Mesothelial cell of epicardium (in vitro differentiated cells): ENCODE measurements at regions not wholly inside any gene's neighbourhood (a gene's known extent, or its start where the extent isn't known, plus 50 kb on each side); places are given as distances from the start of the nearest gene placed in this dataset.

Experiments
- DNase-seq, 2 experiments: peaks; one replicate each; pipeline ENCODE4 v3.0.0; 2021; ENCODE audit warnings: low spot score in 2 of 2; ENCODE audit not compliant: unreplicated experiment in 2 of 2
- H3K27ac Mint-ChIP-seq: 2 replicates; pipeline ENCODE4 v1.8.0; 2021; ENCODE audit warnings: mixed read lengths
- H3K27me3 Mint-ChIP-seq: 2 replicates; pipeline ENCODE4 v1.8.0; 2021; ENCODE audit warnings: low read depth, mixed read lengths
- H3K36me3 Mint-ChIP-seq: 2 replicates; pipeline ENCODE4 v1.8.0; 2021; ENCODE audit warnings: mixed read lengths
- H3K4me1 Mint-ChIP-seq: 2 replicates; pipeline ENCODE4 v1.8.0; 2021; ENCODE audit warnings: mixed read lengths
- H3K4me3 Mint-ChIP-seq: 2 replicates; pipeline ENCODE4 v1.8.0; 2021; ENCODE audit warnings: mild to moderate bottlenecking, moderate library complexity, mixed read lengths
- H3K9me3 Mint-ChIP-seq: 2 replicates; pipeline ENCODE4 v1.8.0; 2021; ENCODE audit warnings: mixed read lengths
- TF ChIP-seq, protein P1 (sequence below): fragments of 200-600 bp; sonication (generic); IDR thresholded peaks from one replicate; pipeline ENCODE4 v1.5.0; 2021; ENCODE audit warnings: antibody characterized with exemption; ENCODE audit not compliant: unreplicated experiment

DNA sequence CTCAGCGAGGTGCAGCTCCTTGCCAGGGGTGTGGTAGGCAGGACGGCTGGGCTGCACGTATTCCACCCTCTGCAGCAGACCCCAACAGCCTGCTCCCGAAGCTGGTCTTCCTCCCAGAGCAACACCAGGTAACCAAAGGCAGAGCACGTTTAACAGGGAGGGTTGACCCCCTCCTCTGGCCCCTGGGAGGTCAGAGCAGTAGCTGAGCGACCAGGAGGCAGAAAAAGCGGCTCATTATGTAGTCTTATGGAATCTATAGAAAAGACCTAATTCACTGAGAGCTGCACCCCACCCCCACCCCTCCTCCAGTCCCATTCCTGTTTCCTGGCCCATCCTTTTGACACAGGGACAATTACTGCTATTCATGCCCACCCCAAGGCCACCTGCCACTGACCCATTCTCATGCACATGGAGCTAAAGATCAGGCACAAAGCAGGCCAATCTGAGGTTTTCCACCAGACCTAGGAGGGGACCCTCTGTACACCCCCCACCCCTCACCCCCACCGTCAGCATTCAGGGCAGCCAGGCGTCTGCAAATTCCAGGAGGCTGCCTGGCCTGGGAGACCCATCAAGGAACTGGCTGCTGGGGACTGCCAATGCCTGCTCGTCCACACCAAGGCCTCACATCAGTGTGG lies 60.9 kb upstream of the FZD7 start:
- TF ChIP-seq, protein P1, sequence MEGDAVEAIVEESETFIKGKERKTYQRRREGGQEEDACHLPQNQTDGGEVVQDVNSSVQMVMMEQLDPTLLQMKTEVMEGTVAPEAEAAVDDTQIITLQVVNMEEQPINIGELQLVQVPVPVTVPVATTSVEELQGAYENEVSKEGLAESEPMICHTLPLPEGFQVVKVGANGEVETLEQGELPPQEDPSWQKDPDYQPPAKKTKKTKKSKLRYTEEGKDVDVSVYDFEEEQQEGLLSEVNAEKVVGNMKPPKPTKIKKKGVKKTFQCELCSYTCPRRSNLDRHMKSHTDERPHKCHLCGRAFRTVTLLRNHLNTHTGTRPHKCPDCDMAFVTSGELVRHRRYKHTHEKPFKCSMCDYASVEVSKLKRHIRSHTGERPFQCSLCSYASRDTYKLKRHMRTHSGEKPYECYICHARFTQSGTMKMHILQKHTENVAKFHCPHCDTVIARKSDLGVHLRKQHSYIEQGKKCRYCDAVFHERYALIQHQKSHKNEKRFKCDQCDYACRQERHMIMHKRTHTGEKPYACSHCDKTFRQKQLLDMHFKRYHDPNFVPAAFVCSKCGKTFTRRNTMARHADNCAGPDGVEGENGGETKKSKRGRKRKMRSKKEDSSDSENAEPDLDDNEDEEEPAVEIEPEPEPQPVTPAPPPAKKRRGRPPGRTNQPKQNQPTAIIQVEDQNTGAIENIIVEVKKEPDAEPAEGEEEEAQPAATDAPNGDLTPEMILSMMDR: no peak
- DNase-seq: no peak
- Mint-ChIP-seq H3K4me1 (peaks cover 41% of the 10 kb centered on the region), H3K4me3 (no peak overlapping the region), H3K27me3 (no peaks in the 10 kb centered on the region), H3K9me3 (no peaks in the 10 kb centered on the region), H3K36me3 (no peaks in the 10 kb centered on the region), H3K27ac (no peak overlapping the region)

DNA sequence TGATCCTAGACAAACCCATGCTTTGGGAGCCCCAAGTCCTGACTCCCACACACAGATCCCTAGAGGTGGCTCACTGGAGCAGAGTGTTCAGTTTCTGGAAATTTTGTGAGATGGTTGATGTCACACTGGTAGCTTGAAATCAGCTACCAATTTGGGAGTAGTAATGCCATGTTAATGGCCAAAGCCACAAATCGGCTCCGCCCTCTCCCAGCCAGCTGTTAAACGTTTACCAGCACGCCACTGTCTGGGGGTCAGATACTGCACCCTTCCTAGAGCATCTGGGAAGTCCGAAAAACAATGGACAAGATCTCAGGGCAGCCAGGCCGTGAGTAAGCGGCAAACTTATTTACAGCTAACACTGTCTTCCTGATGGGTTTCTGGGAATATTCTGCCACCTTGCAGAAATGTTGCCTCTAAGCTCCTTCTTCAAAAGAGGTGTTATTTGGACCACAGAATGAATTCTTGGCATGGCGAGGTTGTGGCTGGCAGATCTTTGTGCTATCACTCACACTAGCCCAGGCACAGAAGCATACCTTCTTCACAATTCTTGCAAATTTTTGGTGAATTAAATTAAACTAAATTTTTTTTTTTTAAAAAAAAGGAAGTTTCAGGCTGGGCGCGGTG lies 60.2 kb upstream of the FZD7 start:
- H3K27me3 Mint-ChIP-seq: no peaks in the 10 kb centered on the region
- peaks cover 46% of the 10 kb centered on the region for H3K4me1 Mint-ChIP-seq
- no peak overlapping the region for H3K27ac Mint-ChIP-seq
- DNase-seq: no peak
- TF ChIP-seq, protein P1: no peak
- H3K9me3 Mint-ChIP-seq: no peaks in the 10 kb centered on the region
- H3K4me3 Mint-ChIP-seq: no peak overlapping the region
- no peaks in the 10 kb centered on the region for H3K36me3 Mint-ChIP-seq

DNA sequence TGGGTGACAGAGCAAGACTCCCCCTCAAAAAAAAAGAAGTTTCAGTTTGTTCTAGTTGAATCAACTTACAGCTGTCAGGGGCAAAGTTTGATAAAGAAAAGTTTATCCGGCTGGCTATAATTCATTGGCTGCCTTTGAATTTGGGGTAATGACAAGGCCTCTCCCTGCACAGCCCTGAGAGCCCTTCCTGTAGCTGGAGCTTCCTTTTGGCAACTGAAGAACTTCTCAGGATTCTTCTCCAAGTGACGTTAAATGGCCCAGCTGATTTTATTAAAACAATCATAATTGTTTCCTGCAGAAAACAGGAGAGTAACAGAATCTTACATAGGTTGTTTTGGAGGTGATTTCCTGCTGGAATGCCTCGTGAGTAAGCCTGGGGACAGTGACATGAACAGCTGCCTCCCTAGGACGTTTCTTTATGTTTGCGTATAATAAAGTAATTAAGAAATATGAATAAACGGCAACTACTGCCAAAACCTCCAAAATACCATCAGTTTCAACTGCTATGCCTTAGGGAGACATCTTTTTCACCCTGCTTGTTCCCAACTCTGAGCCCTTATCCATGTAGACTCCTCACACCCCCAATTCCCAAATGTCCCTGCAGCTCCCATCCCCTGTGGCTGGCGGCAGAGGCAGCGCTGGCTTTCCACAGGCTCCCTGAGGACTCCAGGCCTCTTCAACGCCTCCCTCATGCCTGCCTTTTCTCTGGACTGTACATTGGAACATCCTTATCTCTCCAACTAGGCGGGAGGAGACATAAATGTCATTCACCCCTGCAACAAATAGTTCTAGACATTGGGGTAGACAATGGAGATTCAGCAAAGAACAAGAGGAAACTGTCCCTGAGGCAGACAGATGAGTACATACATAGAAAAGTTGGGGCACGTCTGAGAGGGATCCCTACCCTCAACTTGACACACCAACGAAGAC lies 59.2 kb upstream of the FZD7 start:
- no peaks in the 10 kb centered on the region for H3K36me3 Mint-ChIP-seq
- no peak for DNase-seq
- no peak overlapping the region for H3K4me3 Mint-ChIP-seq
- peak overlapping the region; percentile 62 for H3K27ac Mint-ChIP-seq
- H3K27me3 Mint-ChIP-seq: no peaks in the 10 kb centered on the region
- peaks cover 53% of the 10 kb centered on the region for H3K4me1 Mint-ChIP-seq
- TF ChIP-seq, protein P1: no peak
- H3K9me3 Mint-ChIP-seq: no peaks in the 10 kb centered on the region

DNA sequence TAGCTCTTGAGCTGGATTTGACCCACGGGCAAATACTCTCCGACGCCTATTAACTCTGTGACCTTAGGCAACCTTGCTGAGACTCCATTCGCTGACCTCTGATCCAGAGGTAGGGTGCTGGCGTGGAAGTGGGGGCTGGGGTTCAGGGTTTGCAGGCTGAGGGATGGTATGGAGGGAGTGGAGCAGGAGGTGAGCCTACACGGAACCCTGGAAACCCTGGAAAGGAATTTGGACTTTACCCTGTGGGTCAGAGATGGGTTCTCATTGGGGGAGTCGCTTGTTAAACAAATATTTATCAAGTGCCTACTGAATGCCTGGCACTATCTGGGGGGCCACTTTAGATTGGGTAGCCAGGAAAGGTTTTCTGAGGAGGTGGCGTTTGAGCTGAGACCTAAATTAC lies 58.2 kb upstream of the FZD7 start:
- no peaks in the 10 kb centered on the region for H3K9me3 Mint-ChIP-seq
- TF ChIP-seq, protein P1: no peak
- H3K27ac Mint-ChIP-seq: no peak overlapping the region
- no peak overlapping the region for H3K4me3 Mint-ChIP-seq
- no peaks in the 10 kb centered on the region for H3K27me3 Mint-ChIP-seq
- no peak for DNase-seq
- no peaks in the 10 kb centered on the region for H3K36me3 Mint-ChIP-seq
- peaks cover 46% of the 10 kb centered on the region for H3K4me1 Mint-ChIP-seq

DNA sequence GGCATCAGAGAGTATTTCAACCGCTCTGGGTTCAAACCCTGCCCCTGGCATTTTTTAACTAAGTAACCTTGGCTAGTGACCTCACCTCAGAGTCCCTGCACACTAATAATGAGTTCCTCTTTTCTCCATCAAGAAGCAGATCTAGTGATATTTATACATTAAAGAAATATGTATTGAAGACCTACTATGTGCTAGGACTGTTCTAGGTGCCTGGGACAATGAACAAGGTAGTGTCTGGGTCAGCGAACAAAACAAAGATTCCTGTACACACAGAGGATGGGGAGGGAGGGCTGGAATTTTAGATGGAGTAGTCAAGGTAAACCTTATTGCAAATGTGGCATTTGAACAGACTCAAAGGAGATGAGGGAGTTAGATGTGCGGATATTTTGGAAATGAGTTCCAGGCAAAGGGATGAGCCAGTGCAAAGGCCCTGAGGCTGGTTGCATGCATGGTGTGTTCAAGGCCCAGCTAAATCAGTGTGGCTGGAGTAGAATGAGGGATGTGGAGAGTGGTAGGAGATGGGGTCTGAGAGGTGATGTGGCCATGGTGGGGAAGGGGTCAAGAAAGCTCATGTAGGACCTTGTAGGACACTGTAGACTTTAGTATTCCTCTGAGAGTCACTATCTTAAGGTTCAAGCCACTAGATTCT lies 57.6 kb upstream of the FZD7 start:
- no peak overlapping the region for H3K4me3 Mint-ChIP-seq
- TF ChIP-seq, protein P1: no peak
- DNase-seq: no peak
- no peaks in the 10 kb centered on the region for H3K36me3 Mint-ChIP-seq
- H3K27me3 Mint-ChIP-seq: no peaks in the 10 kb centered on the region
- H3K4me1 Mint-ChIP-seq: peaks cover 46% of the 10 kb centered on the region
- peak overlapping the region; percentile 45 for H3K27ac Mint-ChIP-seq
- no peaks in the 10 kb centered on the region for H3K9me3 Mint-ChIP-seq
